ENCODE measurements at regions not wholly inside any gene's neighbourhood (a gene's known extent, or its start where the extent isn't known, plus 50 kb on each side); places are given as distances from the start of the nearest gene placed in this dataset.
"Not testable (repeated sequence)": the region's sequence is repeated elsewhere in the genome, so short reads cannot be mapped to it uniquely, and the experiment has no call there.

DNA sequence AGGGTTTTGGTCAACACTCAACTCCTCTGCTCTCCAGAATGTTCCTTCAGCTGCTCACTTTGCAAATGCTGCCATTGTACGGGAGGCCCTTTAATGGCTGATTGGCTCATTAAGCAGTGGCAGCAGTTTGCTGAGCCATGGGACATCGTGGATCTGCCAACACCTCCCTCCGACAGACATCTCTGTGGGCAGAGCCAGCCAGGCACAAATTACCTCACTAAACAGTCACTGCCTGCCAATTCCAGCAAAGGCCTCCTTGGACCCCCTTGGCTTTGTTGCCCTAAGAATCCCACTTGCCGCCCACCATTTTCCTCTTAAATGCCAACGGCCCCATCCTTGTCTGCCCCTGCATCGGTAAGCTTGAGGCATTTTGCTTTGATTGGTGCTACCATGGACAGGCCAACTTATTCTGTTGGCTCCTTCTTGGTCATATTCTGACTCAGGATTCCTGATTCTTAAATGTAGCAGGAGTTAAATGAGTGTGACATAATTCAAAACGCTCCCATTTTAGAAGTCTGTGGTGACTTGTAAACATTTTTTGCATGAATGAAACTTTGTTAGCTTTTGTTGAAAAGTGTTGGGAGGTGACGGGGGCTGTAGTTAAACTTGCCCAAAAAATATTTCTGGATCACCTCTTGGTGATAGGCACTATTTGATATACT lies 57.5 kb upstream of the LMO2 start:
- Histone ChIP-seq H3K27me3 (ENCODE audit: low read length) (no peaks in the 10 kb centered on the region), H3K4me3 (ENCODE audit: insufficient read depth, low read length, poor library complexity, severe bottlenecking) (no peak overlapping the region), H3K27ac (ENCODE audit: low read depth, low read length) (no peak overlapping the region), H3K36me3 (ENCODE audit: low read length) (no peaks in the 10 kb centered on the region), H2AFZ (ENCODE audit: low read depth, low read length, severe bottlenecking) (no peak overlapping the region), H3K79me2 (ENCODE audit: insufficient read depth, low read length) (no peaks in the 10 kb centered on the region), H3K9ac (ENCODE audit: low read length) (no peak overlapping the region), H3F3A (ENCODE audit: insufficient read depth) (0 out of 2 replicates have a peak, but pooled peaks cover 2% of the 10 kb centered on the region), H3K9me3 (ENCODE audit: insufficient read depth, low read length) (no peaks in the 10 kb centered on the region), H3K9me2 (replicated peaks; ENCODE audit: insufficient read depth, low read length) (no peaks in the 10 kb centered on the region), H3K4me2 (ENCODE audit: low read depth, low read length, poor library complexity, severe bottlenecking) (no peak overlapping the region), H4K20me1 (ENCODE audit: low read depth, low read length) (no peaks in the 10 kb centered on the region)
- TF ChIP-seq EZH2phosphoT487 (conservative IDR thresholded peaks at IDR 0.05; ENCODE audit: low read length) = no peak
- TF ChIP-seq, protein P1, sequence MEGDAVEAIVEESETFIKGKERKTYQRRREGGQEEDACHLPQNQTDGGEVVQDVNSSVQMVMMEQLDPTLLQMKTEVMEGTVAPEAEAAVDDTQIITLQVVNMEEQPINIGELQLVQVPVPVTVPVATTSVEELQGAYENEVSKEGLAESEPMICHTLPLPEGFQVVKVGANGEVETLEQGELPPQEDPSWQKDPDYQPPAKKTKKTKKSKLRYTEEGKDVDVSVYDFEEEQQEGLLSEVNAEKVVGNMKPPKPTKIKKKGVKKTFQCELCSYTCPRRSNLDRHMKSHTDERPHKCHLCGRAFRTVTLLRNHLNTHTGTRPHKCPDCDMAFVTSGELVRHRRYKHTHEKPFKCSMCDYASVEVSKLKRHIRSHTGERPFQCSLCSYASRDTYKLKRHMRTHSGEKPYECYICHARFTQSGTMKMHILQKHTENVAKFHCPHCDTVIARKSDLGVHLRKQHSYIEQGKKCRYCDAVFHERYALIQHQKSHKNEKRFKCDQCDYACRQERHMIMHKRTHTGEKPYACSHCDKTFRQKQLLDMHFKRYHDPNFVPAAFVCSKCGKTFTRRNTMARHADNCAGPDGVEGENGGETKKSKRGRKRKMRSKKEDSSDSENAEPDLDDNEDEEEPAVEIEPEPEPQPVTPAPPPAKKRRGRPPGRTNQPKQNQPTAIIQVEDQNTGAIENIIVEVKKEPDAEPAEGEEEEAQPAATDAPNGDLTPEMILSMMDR (IDR thresholded peaks at IDR 0.05; ENCODE audit: insufficient read depth, low read length, poor library complexity, severe bottlenecking) = no peak

DNA sequence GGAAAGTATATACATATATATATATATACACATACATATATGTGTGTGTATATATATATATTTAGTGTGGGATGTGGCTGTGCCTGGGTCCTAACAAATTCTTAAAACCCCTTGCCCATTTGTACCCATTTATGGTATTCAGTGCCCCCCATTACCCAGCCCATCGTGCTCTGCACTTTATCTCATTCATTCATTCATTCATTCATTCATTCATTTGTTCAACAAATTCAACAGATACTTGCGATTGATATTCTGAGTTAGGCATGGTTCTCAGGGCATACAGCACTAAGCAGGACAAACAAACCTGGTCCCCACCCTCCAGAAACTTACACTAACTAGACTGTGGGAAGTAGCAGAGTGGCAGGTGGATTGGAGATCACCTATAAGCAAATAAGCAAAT lies 56.6 kb upstream of the LMO2 start:
- H2AFZ ChIP-seq (ENCODE audit: low read depth, low read length, severe bottlenecking) = no peak overlapping the region
- no peaks in the 10 kb centered on the region for H4K20me1 ChIP-seq (ENCODE audit: low read depth, low read length)
- H3K79me2 ChIP-seq (ENCODE audit: insufficient read depth, low read length) = no peaks in the 10 kb centered on the region
- no peak overlapping the region for H3K27ac ChIP-seq (ENCODE audit: low read depth, low read length)
- 0 out of 2 replicates have a peak, but pooled peaks cover 3% of the 10 kb centered on the region for H3F3A ChIP-seq (ENCODE audit: insufficient read depth)
- H3K36me3 ChIP-seq (ENCODE audit: low read length) = no peaks in the 10 kb centered on the region
- no peaks in the 10 kb centered on the region for H3K9me2 ChIP-seq (replicated peaks; ENCODE audit: insufficient read depth, low read length)
- no peak overlapping the region for H3K4me2 ChIP-seq (ENCODE audit: low read depth, low read length, poor library complexity, severe bottlenecking)
- no peak overlapping the region for H3K4me3 ChIP-seq (ENCODE audit: insufficient read depth, low read length, poor library complexity, severe bottlenecking)
- no peak overlapping the region for H3K9ac ChIP-seq (ENCODE audit: low read length)
- TF ChIP-seq, protein P1 (IDR thresholded peaks at IDR 0.05; ENCODE audit: insufficient read depth, low read length, poor library complexity, severe bottlenecking) = no peak
- no peak for TF ChIP-seq EZH2phosphoT487 (conservative IDR thresholded peaks at IDR 0.05; ENCODE audit: low read length)
- no peaks in the 10 kb centered on the region for H3K27me3 ChIP-seq (ENCODE audit: low read length)
- H3K9me3 ChIP-seq (ENCODE audit: insufficient read depth, low read length) = no peaks in the 10 kb centered on the region

DNA sequence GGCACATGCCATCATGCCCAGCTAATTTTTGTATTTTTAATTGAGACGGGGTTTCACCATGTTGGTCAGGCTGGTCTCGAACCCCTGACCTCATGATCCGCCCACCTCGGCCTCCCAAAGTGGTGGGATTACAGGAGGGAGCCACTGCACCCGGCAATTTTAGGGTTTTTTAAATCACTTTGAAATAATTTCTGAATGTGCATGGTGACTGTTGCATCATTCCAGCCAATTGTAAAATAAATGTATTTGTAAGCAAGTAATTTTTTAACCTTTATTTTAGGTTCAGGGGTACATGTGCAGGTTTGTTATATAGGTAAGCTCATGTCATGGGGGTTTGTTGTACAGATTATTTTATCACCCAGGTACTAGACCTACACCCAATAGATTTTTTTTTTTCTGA lies 56.0 kb upstream of the LMO2 start:
- H4K20me1 ChIP-seq (ENCODE audit: low read depth, low read length); H3K9me2 ChIP-seq (replicated peaks; ENCODE audit: insufficient read depth, low read length); H3K9me3 ChIP-seq (ENCODE audit: insufficient read depth, low read length); H2AFZ ChIP-seq (ENCODE audit: low read depth, low read length, severe bottlenecking); H3K4me2 ChIP-seq (ENCODE audit: low read depth, low read length, poor library complexity, severe bottlenecking); H3K27ac ChIP-seq (ENCODE audit: low read depth, low read length); H3F3A ChIP-seq (ENCODE audit: insufficient read depth); H3K9ac ChIP-seq (ENCODE audit: low read length); H3K27me3 ChIP-seq (ENCODE audit: low read length); H3K4me3 ChIP-seq (ENCODE audit: insufficient read depth, low read length, poor library complexity, severe bottlenecking); H3K36me3 ChIP-seq (ENCODE audit: low read length); H3K79me2 ChIP-seq (ENCODE audit: insufficient read depth, low read length): not testable (repeated sequence)

DNA sequence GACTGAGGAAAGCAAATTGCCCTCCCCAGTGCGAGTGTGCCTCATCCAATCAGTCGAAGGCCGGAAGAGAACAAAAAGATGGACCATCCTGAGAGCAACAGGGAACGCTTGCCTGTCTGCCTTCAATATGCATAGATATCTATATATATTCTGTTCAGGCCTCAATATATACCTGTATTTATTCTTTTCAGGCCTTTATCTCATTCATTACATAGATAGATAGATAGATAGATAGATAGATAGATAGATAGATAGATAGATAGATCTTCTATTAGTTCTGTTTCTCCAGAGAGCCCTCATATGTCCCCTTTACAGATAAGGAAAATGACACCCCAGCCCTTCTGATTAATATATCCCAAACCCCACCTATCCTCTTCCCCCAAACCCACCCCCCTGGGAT lies 55.1 kb upstream of the LMO2 start:
- TF ChIP-seq, protein P1 (IDR thresholded peaks at IDR 0.05; ENCODE audit: insufficient read depth, low read length, poor library complexity, severe bottlenecking) = no peak
- TF ChIP-seq EZH2phosphoT487 (conservative IDR thresholded peaks at IDR 0.05; ENCODE audit: low read length) = no peak
- H3K79me2 ChIP-seq (ENCODE audit: insufficient read depth, low read length) = no peaks in the 10 kb centered on the region
- H3K4me3 ChIP-seq (ENCODE audit: insufficient read depth, low read length, poor library complexity, severe bottlenecking) = no peak overlapping the region
- H3K4me2 ChIP-seq (ENCODE audit: low read depth, low read length, poor library complexity, severe bottlenecking) = no peak overlapping the region
- 0 out of 2 replicates have a peak, but pooled peaks cover 7% of the 10 kb centered on the region for H3F3A ChIP-seq (ENCODE audit: insufficient read depth)
- H4K20me1 ChIP-seq (ENCODE audit: low read depth, low read length) = no peaks in the 10 kb centered on the region
- H2AFZ ChIP-seq (ENCODE audit: low read depth, low read length, severe bottlenecking) = no peak overlapping the region
- H3K36me3 ChIP-seq (ENCODE audit: low read length) = no peaks in the 10 kb centered on the region
- H3K27ac ChIP-seq (ENCODE audit: low read depth, low read length) = no peak overlapping the region
- no peak overlapping the region for H3K9ac ChIP-seq (ENCODE audit: low read length)
- H3K9me2 ChIP-seq (replicated peaks; ENCODE audit: insufficient read depth, low read length) = no peaks in the 10 kb centered on the region
- no peaks in the 10 kb centered on the region for H3K27me3 ChIP-seq (ENCODE audit: low read length)
- no peaks in the 10 kb centered on the region for H3K9me3 ChIP-seq (ENCODE audit: insufficient read depth, low read length)

Data from SU-DHL-6 (cell line).